HG03575 (cell line): ENCODE measurements at regions not wholly inside any gene's neighbourhood (a gene's known extent, or its start where the extent isn't known, plus 50 kb on each side); places are given as distances from the start of the nearest gene placed in this dataset.
"Not testable (repeated sequence)": the region's sequence is repeated elsewhere in the genome, so short reads cannot be mapped to it uniquely, and the experiment has no call there.

Experiments used
- ATAC-seq: cut with Tn5 transposase; IDR thresholded peaks from one replicate; pipeline ENCODE4 v1.9.1; 2021; ENCODE audit not compliant: unreplicated experiment, insufficient number of reproducible peaks, low FRiP score; ENCODE audit errors: extremely low read depth

DNA sequence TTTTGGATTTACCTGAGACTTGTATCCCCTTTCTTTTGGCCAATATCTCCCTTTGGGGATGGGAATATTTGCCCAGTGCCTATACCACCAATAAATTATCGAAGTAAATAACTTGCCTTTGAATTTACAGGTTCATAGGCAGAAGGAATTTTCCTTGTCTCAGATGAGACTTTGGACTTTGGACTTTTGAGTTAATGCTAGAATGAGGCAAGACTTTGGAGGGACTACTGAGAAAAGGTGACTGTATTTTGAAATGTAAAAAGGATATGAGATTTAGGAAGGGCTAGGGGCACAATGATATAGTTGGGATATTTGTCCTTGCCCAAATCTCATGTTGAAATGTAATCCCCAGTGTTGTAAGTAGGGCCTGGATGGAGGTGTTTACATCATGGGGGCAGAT, 384.5 kb upstream of the GHITM start:
- ATAC-seq = no peak

DNA sequence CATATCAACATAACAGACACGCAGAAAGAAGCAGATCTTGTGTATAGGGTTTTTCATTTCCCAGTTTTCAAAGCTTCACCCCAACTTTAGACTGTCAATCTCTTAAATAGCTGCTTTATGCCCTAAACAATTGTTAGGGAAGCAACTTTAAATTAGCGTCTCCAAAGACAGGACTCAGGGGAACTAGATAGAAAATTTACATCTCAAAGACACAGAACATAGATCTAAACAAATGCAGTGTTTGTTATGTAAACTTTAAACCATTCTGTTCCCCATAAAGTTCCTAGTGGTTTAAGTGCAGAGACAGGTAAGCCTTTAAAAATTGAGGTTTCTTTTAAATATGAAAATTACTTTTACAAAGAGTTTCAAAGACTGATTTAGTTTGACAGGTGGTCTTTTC, 379.2 kb upstream of the GHITM start:
- no peak for ATAC-seq

DNA sequence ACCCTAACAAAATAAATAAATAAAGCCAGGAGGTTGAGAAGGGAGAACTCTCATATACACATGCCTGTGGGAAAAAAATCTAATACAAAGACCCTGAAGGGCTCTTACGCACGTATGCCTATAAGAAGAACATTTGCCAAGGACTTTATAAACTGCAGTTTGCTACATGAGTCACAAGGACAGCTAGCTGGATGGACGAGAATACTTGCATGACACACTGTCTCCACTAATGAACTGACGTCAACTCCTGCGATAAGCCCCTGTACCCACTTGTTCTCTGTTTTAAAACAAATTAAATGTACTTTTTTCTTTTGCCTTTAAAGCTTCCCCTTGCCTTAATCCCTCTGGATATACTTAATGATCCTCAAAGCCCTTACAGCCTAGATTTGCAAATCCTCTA, 374.6 kb upstream of the GHITM start:
- no peak for ATAC-seq

DNA sequence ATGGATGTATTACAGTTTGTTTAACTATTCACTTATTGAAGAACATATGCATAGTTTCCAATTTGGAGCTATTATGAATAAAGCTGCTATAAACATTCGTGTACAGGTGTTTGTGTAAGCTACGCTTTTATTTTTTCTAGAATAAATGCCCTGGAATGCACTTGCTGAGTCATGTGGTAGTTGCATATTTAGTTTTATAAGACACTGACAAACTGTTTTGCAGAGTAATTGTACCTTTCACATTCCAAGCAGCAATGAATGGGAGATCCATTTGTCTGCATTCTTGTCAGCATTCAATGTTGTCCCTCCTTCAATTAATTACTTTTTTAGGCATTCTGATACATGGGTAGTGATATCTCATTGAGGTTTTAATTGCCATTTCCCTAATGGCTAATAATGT, 373.6 kb upstream of the GHITM start:
- no peak for ATAC-seq

DNA sequence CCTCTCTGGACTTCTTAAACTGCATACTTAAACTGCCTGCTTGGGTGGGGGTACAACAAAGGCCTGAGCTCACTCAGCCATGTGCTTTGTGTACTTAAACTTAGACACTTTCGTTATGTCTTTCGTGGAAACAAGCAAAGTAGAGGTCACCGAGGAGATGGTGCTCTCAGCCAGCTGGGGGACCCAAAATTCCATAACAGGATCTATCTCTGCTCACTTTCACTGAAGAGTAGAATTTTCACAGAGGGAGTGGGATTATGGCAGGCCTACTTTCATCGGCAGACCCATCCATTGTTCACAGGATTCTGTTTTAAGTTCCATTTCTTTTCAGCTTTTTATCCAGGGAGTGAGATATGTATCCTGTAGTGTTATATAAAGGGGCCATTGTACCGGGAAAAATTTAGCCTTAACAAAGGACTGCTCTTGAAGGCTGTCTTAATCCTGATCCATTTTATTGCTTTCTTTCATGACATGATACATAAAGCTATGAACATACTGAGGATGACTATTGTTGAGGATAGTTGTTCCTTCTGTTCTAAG, 370.0 kb upstream of the GHITM start:
- ATAC-seq = no peak

DNA sequence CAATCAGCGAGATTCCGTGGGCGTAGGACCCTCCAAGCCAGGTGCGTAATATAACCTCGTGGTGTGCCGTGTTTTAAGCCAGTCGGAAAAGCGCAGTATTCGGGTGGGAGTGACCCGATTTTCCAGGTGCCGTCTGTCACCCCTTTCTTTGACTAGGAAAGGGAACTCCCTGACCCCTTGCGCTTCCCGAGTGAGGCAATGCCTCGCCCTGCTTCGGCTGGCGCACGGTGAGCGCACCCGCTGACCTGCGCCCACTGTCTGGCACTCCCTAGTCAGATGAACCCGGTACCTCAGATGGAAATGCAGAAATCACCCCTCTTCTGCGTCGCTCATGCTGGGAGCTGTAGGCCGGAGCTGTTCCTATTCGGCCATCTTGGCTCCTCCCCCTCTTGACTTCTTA, 352.6 kb upstream of the GHITM start:
- ATAC-seq = not testable (repeated sequence)

DNA sequence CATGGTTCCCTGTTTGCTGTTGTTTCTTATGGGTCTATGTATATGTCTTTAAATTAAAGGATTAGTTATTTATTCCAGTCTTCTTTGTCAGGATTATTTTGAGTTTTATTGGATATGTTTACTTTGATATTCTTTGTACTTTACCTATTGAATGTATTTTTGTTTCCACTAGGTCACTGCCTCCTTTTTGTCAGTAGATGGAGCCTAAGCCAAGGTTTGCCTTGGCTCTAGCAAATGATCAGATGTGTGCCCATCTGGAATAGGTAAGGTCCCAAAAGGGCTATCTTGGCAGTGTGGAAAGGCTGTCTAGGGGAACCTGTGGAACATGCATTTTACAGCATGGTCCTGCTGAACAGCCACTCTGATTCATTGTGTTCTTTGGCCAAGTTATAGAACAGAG, 337.3 kb upstream of the GHITM start:
- no peak for ATAC-seq

DNA sequence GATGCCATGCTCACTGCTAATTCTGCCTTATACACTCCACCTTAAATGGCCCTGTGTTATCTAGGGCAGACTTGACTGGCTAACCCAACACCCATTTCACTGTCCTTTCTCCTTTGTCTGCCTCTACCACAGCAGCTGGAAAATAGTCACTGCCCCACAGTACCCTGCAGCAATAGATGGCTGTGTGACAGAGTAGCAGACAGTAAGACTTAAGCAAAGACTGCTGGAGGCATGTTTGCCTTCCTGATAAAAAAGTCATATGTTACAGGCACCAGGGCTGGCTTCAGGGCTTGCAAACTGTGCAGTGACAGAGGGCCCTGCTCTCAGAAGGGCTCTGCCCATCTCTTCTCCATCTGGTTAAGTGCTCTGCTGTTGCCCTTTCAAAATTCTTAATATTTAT, 332.6 kb upstream of the GHITM start:
- ATAC-seq = no peak

DNA sequence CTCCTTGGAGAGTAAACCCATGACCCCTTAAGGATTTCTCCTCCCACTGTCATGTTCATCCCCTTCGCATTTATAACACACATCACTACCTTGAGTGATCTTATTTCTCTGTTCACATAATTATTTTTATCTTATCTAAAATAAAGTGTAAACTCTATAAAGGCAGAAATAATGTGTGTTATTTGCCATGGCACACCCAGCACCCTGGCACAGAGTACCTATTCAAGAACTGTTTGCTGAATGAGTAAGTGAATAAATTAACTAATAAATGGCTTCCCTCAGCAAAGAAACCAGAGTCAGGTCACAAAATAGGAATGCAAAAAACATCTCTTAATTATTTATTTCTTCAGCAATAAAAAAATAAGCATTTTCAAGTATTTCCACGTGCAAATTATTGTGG, 330.3 kb upstream of the GHITM start:
- ATAC-seq = no peak

DNA sequence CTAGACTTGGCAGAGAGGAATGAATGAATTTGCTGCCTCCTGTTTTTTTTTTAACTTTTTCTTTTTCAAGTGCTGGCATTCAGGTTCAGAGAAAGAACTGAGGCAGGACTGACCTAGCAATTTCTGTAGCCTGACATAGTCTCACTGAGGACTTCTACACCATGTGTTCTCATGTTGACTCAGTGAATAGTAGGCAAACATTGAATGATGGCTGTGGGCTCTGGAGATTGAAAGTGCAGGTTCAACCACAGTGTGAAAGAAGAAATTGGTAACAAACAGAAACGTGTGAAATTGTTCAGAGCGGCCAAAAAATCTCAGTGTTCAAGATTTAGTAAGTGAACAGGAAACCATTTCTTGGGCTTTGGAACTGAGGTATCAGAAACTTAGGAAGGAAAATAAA, 322.4 kb upstream of the GHITM start:
- no peak for ATAC-seq

DNA sequence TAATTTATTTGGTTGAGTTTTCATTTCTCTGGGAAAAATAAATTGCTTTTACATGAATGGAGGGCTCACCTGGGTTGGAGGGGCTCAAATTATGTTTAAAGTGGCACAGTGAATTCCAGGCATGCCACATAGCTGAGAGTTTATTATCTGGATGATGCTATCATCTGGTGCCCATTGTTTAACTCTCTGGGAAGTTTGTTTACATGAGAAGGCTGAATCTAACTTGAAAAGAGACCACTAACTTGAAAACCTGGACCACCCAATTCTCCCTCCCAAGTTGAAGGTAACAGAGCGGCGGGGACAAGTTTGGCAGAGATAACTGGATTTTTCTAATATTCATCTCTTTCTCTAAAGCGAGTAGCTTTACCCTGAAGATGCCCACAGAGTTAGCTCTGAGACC, 321.5 kb upstream of the GHITM start:
- ATAC-seq = no peak

DNA sequence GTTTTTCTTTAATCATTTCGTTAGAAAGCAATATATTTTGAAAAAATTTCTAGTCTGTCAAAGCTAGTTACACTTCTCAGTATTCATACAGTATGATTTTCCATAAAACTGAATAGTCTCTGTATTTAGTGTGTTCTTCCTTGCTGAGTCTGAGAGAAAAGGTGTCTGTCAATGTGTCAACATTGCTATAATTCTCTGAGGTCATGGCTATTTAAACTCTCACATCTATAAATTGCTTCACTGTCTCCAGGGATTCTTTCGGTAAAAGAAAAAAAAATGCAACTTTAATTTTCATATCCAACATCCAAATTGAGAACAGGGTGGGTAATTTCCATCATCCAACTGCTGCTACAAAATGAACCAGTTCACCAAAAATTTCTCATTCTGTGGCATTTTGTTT, 319.7 kb upstream of the GHITM start:
- no peak for ATAC-seq

DNA sequence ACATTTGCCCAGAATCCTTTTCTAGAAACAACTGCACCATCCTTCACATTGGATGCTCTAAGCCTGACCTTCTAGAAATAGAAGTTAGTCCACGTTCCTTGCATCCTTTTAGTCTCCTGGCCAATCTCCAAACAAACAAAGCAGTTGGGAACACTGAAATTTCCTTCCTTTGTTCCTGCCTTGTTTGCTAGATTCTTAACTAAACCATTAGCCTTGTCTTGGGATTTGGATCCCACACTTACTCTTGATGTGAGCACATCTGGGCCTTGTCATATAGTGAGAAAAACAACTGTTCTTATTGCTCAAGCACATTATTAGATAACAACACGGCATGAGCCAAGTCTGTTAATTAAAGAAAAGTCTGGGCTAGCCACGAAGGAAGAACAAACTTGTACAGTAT, 319.3 kb upstream of the GHITM start:
- no peak for ATAC-seq

DNA sequence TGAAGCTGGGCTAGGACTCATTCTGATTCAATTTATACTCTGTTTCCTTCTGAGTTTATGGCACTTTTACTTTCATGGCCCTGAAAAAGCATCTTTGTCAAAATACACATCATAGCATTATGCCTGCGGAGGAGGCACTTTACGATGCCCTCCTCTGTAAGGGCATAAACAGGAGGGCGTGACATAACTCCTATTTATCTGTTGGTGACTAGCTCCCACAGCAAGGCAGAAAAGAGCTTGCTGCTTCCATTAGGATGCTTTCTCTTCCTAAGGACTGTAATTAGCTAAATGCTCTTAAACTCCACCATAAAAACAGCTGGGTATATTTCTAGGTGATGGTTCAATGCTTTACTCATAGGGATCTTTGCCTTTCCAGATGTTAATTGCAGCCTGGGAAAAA, 315.2 kb upstream of the GHITM start:
- no peak for ATAC-seq

DNA sequence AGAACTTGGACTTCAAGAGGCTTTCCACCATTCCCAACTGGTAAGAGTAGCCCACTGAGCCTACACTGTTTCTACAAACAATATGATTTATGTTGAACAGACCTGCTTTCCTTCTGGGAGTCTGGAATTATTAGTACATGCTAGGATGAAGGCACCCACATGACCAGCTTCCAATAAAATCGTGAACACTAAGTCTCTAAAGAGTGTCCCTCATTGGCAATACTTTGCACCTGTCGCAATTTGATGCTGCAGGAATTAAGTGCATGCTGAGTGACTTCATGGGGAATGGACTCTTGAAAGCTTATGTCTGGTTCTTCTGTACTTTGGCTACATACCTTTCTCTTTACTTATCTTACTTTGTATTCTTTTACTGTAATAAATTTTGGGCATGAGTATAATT, 305.2 kb upstream of the GHITM start:
- ATAC-seq = no peak

DNA sequence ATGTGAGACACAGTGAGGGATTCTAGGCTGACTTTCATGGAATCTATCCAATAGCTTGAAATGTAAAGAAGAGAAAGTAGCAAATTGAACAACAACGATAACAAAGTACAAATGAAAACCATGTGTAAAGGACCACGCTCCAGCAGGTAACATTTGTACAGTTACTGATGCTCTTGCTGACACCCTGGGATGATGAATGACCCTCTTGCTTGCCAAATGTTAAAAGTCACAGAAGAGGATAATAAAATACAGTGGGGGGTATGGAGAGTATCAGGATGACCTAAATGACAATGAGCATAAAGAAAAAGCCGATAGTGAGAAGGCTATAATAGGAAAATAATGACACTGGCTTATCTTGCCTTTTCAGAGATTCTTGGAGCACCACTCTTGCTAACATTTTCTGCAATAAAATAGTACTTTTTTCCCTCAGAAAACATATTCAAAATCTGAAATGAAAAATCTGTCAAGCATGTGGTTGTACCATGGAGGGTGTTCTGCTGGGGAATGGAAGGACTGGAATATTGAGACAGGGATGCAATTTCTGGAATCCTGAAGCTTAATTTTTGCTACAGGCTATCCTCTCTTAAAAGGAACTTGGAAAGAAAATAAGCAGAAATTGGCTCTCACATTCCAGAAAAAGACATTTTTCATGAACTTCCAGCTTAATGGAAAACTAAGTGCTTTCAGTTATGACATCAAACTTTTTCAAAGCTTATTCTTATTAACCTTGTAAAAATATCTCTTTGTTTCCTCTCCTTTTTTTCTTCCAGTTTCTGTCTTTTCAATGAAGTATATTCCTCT, 303.2 kb upstream of the GHITM start:
- ATAC-seq = no peak

DNA sequence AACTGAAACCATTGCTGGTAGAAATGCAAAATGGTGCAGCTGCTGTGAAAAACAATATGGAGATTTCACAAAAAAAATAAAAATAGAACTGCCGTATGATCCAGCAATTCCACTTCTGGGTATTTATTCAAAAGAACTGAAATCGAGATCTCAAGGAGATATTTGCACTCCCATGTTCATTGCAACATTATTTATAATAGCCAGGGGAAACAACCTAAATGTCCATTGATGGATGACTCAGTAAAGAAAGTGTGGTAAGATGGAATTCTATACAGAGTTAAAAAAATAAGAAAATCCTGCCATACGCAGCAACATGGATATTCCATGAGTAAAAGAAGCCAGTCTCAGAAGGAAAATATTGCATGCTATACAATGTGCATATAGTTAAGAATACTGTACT, 290.6 kb upstream of the GHITM start:
- ATAC-seq = no peak

DNA sequence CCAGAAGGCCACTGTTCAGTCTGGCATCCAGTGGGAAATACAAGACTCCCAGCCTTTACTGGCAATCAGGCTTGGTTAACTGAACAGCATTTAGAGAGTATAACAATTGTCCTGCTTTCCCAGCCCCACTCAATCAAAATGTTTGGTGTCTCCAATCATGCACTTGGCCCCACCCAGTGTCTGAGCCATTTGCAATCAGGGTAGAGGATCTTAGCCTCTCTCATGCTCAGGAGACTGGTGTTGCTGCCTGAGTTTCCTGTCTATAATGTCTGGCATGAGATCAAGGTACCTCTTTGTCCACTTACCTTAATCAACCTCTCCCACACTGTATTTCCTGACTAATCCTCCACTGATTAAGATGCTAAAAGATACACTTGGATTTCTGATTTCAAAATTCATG, 290.2 kb upstream of the GHITM start:
- no peak for ATAC-seq

DNA sequence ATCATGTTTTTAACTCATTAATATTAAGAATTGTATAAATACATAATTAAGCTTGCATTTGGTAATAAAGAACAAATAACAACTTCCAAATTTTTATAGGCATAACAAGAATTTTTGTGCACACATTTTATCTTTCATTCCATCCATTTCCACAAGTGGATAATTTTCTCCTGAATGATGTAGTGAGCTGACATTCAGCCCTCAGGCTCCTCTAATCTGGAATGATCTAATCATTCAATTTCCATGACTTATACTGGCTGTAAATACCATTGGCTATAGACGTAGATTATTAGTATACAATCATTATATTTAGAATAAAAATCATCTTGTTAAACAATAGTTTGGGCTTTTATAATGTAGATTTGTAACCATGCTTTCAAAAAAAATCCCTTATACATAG, 287.2 kb upstream of the GHITM start:
- no peak for ATAC-seq

DNA sequence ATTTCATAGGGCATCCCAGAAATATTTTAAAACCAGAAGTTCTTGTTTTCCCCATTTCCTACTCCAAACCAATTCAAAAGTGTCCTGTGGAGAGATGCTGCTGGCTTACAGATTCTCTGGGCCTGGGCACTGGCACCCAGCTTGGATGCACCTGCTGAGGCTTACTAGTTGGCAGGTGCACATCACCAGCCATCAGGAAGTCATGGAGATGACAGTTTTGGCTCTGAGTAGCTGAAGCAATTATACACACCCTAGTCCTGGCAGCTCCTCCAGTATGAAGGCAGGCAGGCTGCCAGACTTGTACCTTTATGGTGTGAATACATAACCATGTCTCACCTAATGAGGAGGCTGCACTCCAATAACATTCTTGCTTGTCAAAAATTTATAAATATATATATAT, 276.6 kb upstream of the GHITM start:
- no peak for ATAC-seq

DNA sequence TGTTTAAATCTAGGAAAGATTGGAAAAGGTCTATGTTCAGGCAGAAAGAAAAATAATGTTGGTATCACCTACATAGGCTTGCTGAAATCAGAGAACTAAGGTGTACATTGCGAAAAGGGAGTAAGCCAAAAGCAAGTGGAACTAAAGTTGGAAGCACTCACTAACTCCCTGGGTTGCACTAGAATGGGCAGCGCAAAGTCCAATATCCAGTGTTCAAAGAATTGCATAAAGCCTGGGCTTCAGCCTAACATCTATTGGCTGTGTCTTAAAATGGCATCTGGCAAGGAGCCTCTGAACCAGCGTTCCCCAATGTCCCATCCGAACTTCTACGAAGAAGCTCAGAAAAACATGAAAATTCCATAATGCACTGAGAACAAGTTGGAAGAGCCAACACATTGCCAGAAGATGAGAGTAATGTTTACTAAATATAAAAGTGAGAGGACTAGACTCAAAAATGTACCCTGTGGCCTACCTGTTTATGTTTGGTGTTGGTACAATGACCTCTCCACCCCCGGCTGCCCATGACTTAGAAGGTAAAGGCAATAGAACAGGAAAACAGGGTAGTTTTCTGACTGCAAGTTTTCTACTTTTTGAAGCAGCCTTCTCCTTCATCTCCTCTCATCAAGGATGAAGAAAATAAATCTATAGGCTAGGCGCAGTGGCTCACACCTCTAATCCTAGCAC, 275.9 kb upstream of the GHITM start:
- ATAC-seq = no peak
